ENCODE measurements at regions not wholly inside any gene's neighbourhood (a gene's known extent, or its start where the extent isn't known, plus 50 kb on each side); places are given as distances from the start of the nearest gene placed in this dataset.

DNA sequence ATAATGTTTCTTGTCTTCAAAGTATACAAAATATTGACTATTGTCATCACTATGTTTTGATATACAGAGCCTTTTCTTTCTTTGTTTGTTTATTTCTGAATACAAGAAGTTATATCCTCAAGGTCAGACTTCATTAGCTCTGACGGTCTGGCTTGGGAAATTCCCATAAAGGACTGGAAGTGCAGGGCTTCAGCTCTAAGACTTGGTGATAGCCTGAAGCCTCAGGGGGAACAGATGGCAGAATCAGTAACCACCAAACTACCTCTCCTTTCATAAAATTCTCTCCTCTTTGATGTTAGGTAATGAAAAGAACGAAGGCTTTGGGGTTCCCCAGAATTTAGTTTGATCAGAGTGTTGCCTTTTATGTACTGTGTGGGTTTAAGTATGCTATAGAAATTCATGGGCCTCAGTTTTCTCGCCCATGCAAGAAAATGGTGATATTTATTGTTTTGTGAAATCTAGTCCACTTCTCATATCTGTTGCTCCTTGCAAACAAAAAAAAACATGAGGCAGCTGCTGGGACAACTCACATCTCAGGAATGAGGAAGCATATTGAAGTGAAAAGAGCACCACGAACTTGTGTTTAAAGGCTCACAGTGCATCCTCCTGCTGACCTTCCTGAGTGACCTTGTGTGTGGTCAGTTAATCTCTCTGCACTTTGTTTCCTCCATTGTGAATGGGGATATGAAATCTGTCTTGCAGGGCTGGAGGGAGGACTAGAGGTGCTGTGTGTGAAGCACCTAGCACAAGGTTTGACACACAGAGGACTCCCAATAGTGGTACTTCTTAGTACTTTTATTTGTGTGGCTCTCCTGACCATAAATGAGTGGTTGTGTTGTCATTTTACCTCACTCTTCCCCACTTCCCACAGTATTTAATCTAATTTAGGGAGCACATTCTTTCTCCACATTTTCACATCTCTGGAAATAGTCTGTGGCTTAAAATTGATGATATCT, 569.8 kb upstream of the IL12A start:
- H3K27me3 ChIP-seq (ENCODE audit: control insufficient read depth, insufficient read depth, low read length) = no peaks in the 10 kb centered on the region
- H3K9me3 ChIP-seq (replicated peaks; ENCODE audit: control insufficient read depth, low read depth, low read length) = no peaks in the 10 kb centered on the region
- H3K36me3 ChIP-seq (ENCODE audit: control insufficient read depth, insufficient read depth, low read length) = no peaks in the 10 kb centered on the region
- no peaks in the 10 kb centered on the region for H3K4me1 ChIP-seq (ENCODE audit: control insufficient read depth, insufficient read depth, low read length)
- DNase-seq = no peak
- no peak overlapping the region for H3K27ac ChIP-seq (ENCODE audit: low read length)
- no peak overlapping the region for H3K4me3 ChIP-seq (ENCODE audit: low read length)
- WGBS (ENCODE audit: insufficient coverage) = 33% methylated on average over 1 of the region's 4 CpGs

DNA sequence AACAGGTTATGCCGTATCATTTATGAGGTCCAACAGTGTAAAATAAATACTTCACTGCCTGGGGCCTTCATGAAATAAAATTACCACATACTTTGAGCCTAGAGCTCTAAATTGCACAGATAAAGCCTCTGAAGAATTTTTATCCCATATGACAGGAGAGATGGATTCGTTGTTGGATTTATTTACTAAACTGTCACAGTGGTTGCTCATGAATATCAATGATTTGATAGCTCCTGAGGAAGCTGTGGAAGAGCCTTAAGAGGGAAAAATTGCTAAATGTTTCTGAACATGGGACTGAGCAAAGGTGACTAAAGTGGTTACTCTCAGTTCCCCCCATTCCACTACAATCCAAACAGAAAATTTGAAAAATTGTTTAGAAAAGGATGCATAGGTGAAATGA, 558.9 kb upstream of the IL12A start:
- no peaks in the 10 kb centered on the region for H3K4me1 ChIP-seq (ENCODE audit: control insufficient read depth, insufficient read depth, low read length)
- no peak overlapping the region for H3K27ac ChIP-seq (ENCODE audit: low read length)
- no peaks in the 10 kb centered on the region for H3K27me3 ChIP-seq (ENCODE audit: control insufficient read depth, insufficient read depth, low read length)
- no peak overlapping the region for H3K4me3 ChIP-seq (ENCODE audit: low read length)
- no CpG with 5 or more reads among the region's 2 CpGs for WGBS (ENCODE audit: insufficient coverage)
- no peaks in the 10 kb centered on the region for H3K9me3 ChIP-seq (replicated peaks; ENCODE audit: control insufficient read depth, low read depth, low read length)
- no peak for DNase-seq
- H3K36me3 ChIP-seq (ENCODE audit: control insufficient read depth, insufficient read depth, low read length) = no peaks in the 10 kb centered on the region

DNA sequence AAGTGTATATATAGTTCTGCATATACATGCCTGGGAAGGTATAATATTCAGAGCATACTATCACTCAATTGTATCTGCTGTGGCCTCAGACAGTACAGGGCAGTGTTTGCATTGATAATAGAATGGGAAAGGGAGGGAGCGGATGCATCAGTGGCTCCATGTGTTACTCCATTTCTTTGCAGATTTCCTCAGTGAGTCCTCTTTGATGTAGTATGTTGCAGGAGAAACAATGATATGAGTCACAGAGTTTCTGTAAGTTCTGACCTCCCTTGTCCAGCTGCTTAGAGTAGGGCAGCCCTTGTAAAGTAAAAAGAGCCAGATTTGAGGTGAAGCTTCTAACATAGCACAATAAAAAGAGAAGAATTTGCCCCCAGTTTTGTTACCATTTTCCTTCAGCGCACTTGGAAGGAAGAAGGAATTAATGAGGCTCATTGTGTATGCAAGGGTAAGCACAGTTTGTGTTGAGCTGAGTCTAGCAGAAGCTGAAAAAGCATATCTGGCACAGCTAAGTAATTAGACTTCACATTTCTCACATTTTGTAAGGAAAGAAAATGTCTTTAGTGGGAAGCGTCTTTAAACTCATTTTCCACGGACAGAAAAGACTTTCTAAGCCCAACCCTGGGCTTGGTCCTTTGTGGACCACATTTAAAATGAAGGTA, 555.8 kb upstream of the IL12A start:
- no peak overlapping the region for H3K4me3 ChIP-seq (ENCODE audit: low read length)
- no CpG with 5 or more reads among the region's 4 CpGs for WGBS (ENCODE audit: insufficient coverage)
- no peak for DNase-seq
- no peaks in the 10 kb centered on the region for H3K9me3 ChIP-seq (replicated peaks; ENCODE audit: control insufficient read depth, low read depth, low read length)
- H3K4me1 ChIP-seq (ENCODE audit: control insufficient read depth, insufficient read depth, low read length) = no peaks in the 10 kb centered on the region
- no peaks in the 10 kb centered on the region for H3K27me3 ChIP-seq (ENCODE audit: control insufficient read depth, insufficient read depth, low read length)
- H3K36me3 ChIP-seq (ENCODE audit: control insufficient read depth, insufficient read depth, low read length) = no peaks in the 10 kb centered on the region
- H3K27ac ChIP-seq (ENCODE audit: low read length) = no peak overlapping the region

DNA sequence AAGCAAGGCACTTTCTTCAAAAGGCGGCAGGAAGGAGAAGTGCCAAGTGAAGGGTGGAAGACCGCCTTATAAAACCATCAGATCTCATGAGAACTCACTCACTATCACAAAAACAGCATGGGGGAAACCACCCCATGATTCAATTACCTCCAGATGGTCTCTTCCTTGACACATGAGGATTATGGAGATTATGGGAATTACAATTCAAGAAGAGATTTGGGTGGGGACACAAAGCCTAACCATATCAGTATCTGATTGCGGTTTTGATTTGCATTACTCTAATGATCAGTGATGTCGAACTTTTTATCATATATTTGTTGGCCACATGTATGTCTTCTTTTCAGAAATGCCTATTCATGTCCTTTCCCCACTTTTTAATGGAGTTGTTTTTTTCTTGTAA, 549.3 kb upstream of the IL12A start:
- WGBS (ENCODE audit: insufficient coverage) = no CpG with 5 or more reads among the region's 4 CpGs
- no peaks in the 10 kb centered on the region for H3K27me3 ChIP-seq (ENCODE audit: control insufficient read depth, insufficient read depth, low read length)
- H3K4me3 ChIP-seq (ENCODE audit: low read length) = no peak overlapping the region
- H3K4me1 ChIP-seq (ENCODE audit: control insufficient read depth, insufficient read depth, low read length) = no peaks in the 10 kb centered on the region
- no peaks in the 10 kb centered on the region for H3K9me3 ChIP-seq (replicated peaks; ENCODE audit: control insufficient read depth, low read depth, low read length)
- no peaks in the 10 kb centered on the region for H3K36me3 ChIP-seq (ENCODE audit: control insufficient read depth, insufficient read depth, low read length)
- H3K27ac ChIP-seq (ENCODE audit: low read length) = no peak overlapping the region
- DNase-seq = no peak

DNA sequence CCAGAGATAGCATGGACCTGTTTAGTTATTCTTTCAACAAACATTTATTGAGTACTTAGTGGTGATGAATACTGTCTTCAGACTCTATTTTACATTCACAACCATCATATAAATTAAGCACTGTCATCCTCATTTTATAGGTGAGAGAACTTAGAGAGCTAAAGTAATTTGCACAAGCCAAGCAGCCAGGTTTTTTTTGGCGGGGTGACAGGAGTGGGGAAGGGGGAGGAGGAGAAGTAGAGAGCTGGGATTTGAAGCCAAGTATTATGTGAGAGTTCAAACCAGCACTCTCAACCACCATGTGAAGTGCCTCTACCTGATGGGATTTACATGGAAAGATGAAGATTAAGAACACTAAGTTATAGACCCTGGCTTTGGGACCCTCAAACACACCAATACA, 547.4 kb upstream of the IL12A start:
- Histone ChIP-seq H3K4me3 (ENCODE audit: low read length) (no peak overlapping the region), H3K36me3 (ENCODE audit: control insufficient read depth, insufficient read depth, low read length) (no peaks in the 10 kb centered on the region), H3K27ac (ENCODE audit: low read length) (no peak overlapping the region), H3K4me1 (ENCODE audit: control insufficient read depth, insufficient read depth, low read length) (no peaks in the 10 kb centered on the region), H3K9me3 (replicated peaks; ENCODE audit: control insufficient read depth, low read depth, low read length) (no peaks in the 10 kb centered on the region), H3K27me3 (ENCODE audit: control insufficient read depth, insufficient read depth, low read length) (no peaks in the 10 kb centered on the region)
- no CpG with 5 or more reads among the region's 1 CpG for WGBS (ENCODE audit: insufficient coverage)
- no peak for DNase-seq

DNA sequence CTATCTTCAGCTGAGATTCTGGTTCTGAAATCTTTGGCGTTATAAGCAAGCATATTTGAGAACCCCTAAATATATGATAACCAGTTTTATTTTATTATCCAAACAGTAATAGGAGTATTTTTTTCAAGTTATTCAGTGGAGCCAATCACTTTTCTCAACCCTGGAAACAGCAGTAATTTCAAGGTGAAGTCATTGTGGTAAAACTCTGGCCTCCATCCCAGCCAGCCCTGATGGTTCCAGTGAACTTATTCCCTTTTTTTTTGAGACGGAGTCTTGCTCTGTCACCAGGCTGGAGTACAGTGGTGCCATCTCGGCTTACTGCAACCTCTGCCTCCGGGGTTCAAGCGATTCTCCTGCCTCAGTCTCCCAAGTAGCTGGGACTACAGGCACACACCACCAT, 545.4 kb upstream of the IL12A start:
- H3K27ac ChIP-seq (ENCODE audit: low read length) = no peak overlapping the region
- H3K4me1 ChIP-seq (ENCODE audit: control insufficient read depth, insufficient read depth, low read length) = no peaks in the 10 kb centered on the region
- no peaks in the 10 kb centered on the region for H3K9me3 ChIP-seq (replicated peaks; ENCODE audit: control insufficient read depth, low read depth, low read length)
- no peaks in the 10 kb centered on the region for H3K27me3 ChIP-seq (ENCODE audit: control insufficient read depth, insufficient read depth, low read length)
- H3K36me3 ChIP-seq (ENCODE audit: control insufficient read depth, insufficient read depth, low read length) = no peaks in the 10 kb centered on the region
- H3K4me3 ChIP-seq (ENCODE audit: low read length) = no peak overlapping the region
- 85% methylated on average over 4 of the region's 5 CpGs for WGBS (ENCODE audit: insufficient coverage)
- DNase-seq = no peak

DNA sequence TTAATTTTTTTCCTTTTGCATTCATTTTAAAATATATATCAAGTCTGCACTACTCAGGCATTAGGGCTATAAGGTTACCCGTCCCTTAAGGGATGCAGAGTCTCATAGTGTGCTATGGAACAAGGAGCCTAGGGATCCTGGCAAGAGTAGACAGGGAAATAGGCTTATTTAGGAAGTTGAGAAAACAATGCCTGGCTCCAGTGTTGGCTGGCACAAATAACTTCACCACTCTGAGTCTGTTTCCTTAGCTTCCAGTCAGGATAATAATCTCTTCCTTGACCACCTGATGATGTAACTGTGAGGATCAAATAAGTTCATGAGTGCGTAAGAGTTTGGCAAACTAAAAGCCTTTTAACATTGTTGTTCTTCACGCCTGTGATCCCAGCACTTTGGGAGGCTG, 540.8 kb upstream of the IL12A start:
- Histone ChIP-seq H3K4me3 (ENCODE audit: low read length) (no peak overlapping the region), H3K27me3 (ENCODE audit: control insufficient read depth, insufficient read depth, low read length) (no peaks in the 10 kb centered on the region), H3K36me3 (ENCODE audit: control insufficient read depth, insufficient read depth, low read length) (no peaks in the 10 kb centered on the region), H3K4me1 (ENCODE audit: control insufficient read depth, insufficient read depth, low read length) (no peaks in the 10 kb centered on the region), H3K9me3 (replicated peaks; ENCODE audit: control insufficient read depth, low read depth, low read length) (no peaks in the 10 kb centered on the region), H3K27ac (ENCODE audit: low read length) (no peak overlapping the region)
- no peak for DNase-seq
- no CpG with 5 or more reads among the region's 3 CpGs for WGBS (ENCODE audit: insufficient coverage)

DNA sequence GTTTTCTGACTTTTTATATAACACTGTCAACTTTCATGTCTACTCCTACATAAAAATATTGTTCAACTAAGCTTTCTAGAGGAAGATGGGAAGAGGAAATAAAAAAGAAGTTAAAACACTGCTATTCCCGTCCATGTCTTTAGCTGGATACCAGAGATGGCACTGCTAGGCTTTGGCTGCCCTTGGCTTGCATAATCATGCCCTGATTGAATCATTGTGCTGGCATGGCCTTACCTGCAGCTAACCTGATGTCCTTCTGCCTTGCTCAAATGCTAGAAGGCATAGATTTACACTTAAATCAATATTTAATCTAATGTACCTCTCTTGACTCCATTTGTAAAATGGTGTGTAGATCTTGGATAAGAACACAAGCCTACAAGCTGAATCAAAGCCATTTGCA, 539.7 kb upstream of the IL12A start:
- H3K4me3 ChIP-seq (ENCODE audit: low read length) = no peak overlapping the region
- no peak overlapping the region for H3K27ac ChIP-seq (ENCODE audit: low read length)
- DNase-seq = no peak
- H3K9me3 ChIP-seq (replicated peaks; ENCODE audit: control insufficient read depth, low read depth, low read length) = no peaks in the 10 kb centered on the region
- H3K4me1 ChIP-seq (ENCODE audit: control insufficient read depth, insufficient read depth, low read length) = no peaks in the 10 kb centered on the region
- H3K27me3 ChIP-seq (ENCODE audit: control insufficient read depth, insufficient read depth, low read length) = no peaks in the 10 kb centered on the region
- WGBS (ENCODE audit: insufficient coverage) = no CpG with 5 or more reads among the region's 1 CpG
- H3K36me3 ChIP-seq (ENCODE audit: control insufficient read depth, insufficient read depth, low read length) = no peaks in the 10 kb centered on the region

DNA sequence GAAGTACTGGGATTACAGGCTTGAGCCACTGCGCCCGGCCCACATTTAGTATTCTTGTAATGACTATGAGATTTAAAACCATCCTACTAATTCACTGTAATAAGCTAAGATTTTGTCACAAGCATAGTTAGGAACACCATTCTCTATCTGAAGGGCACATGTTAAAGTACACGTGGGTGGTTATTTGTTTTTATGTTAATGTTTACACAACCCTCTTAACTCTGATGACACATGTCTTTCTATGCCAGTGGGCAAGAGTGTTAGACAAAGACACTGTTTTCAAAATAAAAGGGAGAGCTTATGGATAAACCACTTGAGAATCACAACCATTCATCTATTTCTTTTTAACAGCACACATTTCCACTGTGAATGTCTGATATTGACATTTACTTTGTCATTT, 537.6 kb upstream of the IL12A start:
- no CpG with 5 or more reads among the region's 3 CpGs for WGBS (ENCODE audit: insufficient coverage)
- no peak overlapping the region for H3K4me3 ChIP-seq (ENCODE audit: low read length)

DNA sequence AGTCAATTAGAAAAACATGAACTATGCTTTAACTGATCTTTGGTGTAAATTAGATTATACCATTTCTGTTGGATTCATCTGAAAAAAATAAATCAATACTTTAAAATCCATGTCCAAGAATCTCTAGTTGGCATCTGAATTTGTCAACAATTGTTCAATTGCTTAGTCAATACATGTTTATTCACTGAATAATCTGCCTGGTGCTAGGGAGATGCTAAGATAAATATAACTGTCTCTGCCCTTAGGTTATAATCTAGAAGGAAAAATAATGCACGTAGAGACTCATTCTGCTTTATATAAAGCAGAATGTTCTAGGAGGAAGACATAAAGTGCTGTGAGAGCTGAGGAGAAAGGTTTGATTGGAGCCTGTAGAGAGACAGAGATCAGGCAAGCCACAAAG, 537.2 kb upstream of the IL12A start:
- H3K27ac ChIP-seq (ENCODE audit: low read length) = no peak overlapping the region
- no peaks in the 10 kb centered on the region for H3K9me3 ChIP-seq (replicated peaks; ENCODE audit: control insufficient read depth, low read depth, low read length)
- H3K4me1 ChIP-seq (ENCODE audit: control insufficient read depth, insufficient read depth, low read length) = no peaks in the 10 kb centered on the region
- no CpG with 5 or more reads among the region's 1 CpG for WGBS (ENCODE audit: insufficient coverage)
- no peaks in the 10 kb centered on the region for H3K27me3 ChIP-seq (ENCODE audit: control insufficient read depth, insufficient read depth, low read length)
- no peak overlapping the region for H3K4me3 ChIP-seq (ENCODE audit: low read length)
- no peaks in the 10 kb centered on the region for H3K36me3 ChIP-seq (ENCODE audit: control insufficient read depth, insufficient read depth, low read length)
- no peak for DNase-seq

More for the DNA sequence above, 537.6 kb upstream of the IL12A start:
- no peaks in the 10 kb centered on the region for H3K27me3 ChIP-seq (ENCODE audit: control insufficient read depth, insufficient read depth, low read length)
- H3K9me3 ChIP-seq (replicated peaks; ENCODE audit: control insufficient read depth, low read depth, low read length) = no peaks in the 10 kb centered on the region
- DNase-seq = no peak
- no peak overlapping the region for H3K27ac ChIP-seq (ENCODE audit: low read length)
- H3K36me3 ChIP-seq (ENCODE audit: control insufficient read depth, insufficient read depth, low read length) = no peaks in the 10 kb centered on the region
- no peaks in the 10 kb centered on the region for H3K4me1 ChIP-seq (ENCODE audit: control insufficient read depth, insufficient read depth, low read length)

All from muscle of leg (tissue), 3 donors.